ENCODE measurements at regions not wholly inside any gene's neighbourhood (a gene's known extent, or its start where the extent isn't known, plus 50 kb on each side); places are given as distances from the start of the nearest gene placed in this dataset.
"Not testable (repeated sequence)": the region's sequence is repeated elsewhere in the genome, so short reads cannot be mapped to it uniquely, and the experiment has no call there.

- Mint-ChIP-seq H3K36me3 (ENCODE audit: low read depth) (no peaks in the 10 kb centered on the region), H3K4me3 (no peak overlapping the region), H3K27me3 (no peaks in the 10 kb centered on the region), H3K4me1 (peaks cover 42% of the 10 kb centered on the region), H3K9me3 (peaks cover 9% of the 10 kb centered on the region), H3K27ac (no peak overlapping the region)
- DNase-seq = peak; percentile 38
- intact Hi-C loops (cut with micrococcal nuclease) = no loop called here
These were observed 455.9 kb upstream of the RUNX1 start for GRCh38 chr21:35504951-35505466.

- Mint-ChIP-seq H3K4me1 (peaks cover 40% of the 10 kb centered on the region), H3K27ac (no peak overlapping the region), H3K36me3 (ENCODE audit: low read depth) (no peaks in the 10 kb centered on the region), H3K9me3 (peaks cover 11% of the 10 kb centered on the region), H3K27me3 (no peaks in the 10 kb centered on the region), H3K4me3 (no peak overlapping the region)
- intact Hi-C loops (cut with micrococcal nuclease) = no loop called here
- DNase-seq = peak; percentile 49
These were observed 455.2 kb upstream of the RUNX1 start for GRCh38 chr21:35504277-35504676.

GRCh38 chr21:35503671-35504070, 454.6 kb upstream of the RUNX1 start:
- Mint-ChIP-seq H3K4me1 (peaks cover 34% of the 10 kb centered on the region), H3K27me3 (no peaks in the 10 kb centered on the region), H3K27ac (peak overlapping the region; percentile 86), H3K4me3 (peak overlapping the region; percentile 56), H3K36me3 (ENCODE audit: low read depth) (no peaks in the 10 kb centered on the region), H3K9me3 (peaks cover 11% of the 10 kb centered on the region)
- DNase-seq = peak; percentile 81
- intact Hi-C loops (cut with micrococcal nuclease) = no loop called here

GRCh38 chr21:35502821-35503220, 453.7 kb upstream of the RUNX1 start:
- Mint-ChIP-seq H3K27ac (peak overlapping the region; percentile 86), H3K36me3 (ENCODE audit: low read depth) (no peaks in the 10 kb centered on the region), H3K4me1 (peaks cover 29% of the 10 kb centered on the region), H3K9me3 (peaks cover 11% of the 10 kb centered on the region), H3K27me3 (no peaks in the 10 kb centered on the region), H3K4me3 (no peak overlapping the region)
- intact Hi-C loops (cut with micrococcal nuclease) = no loop called here
- peak; percentile 38 for DNase-seq

- H3K4me3 Mint-ChIP-seq; H3K4me1 Mint-ChIP-seq; DNase-seq; H3K27me3 Mint-ChIP-seq; intact Hi-C loops (cut with micrococcal nuclease); H3K27ac Mint-ChIP-seq; H3K36me3 Mint-ChIP-seq (ENCODE audit: low read depth): not testable (repeated sequence)
- H3K9me3 Mint-ChIP-seq = peaks cover 11% of the 10 kb centered on the region
These were observed 448.4 kb upstream of the RUNX1 start for GRCh38 chr21:35497522-35497921.

GRCh38 chr21:35491920-35492678, 443.0 kb upstream of the RUNX1 start:
- peaks cover 14% of the 10 kb centered on the region for H3K27me3 Mint-ChIP-seq
- DNase-seq = peak; percentile 19
- peaks cover 16% of the 10 kb centered on the region for H3K9me3 Mint-ChIP-seq
- H3K4me3 Mint-ChIP-seq = no peak overlapping the region
- H3K27ac Mint-ChIP-seq = no peak overlapping the region
- H3K4me1 Mint-ChIP-seq = no peaks in the 10 kb centered on the region
- H3K36me3 Mint-ChIP-seq (ENCODE audit: low read depth) = no peaks in the 10 kb centered on the region
- intact Hi-C loops (cut with micrococcal nuclease) = no loop called here

- DNase-seq = peak; percentile 50
- H3K4me3 Mint-ChIP-seq = no peak overlapping the region
- no peaks in the 10 kb centered on the region for H3K4me1 Mint-ChIP-seq
- H3K9me3 Mint-ChIP-seq = peaks cover 16% of the 10 kb centered on the region
- H3K27me3 Mint-ChIP-seq = peaks cover 17% of the 10 kb centered on the region
- intact Hi-C loops (cut with micrococcal nuclease) = no loop called here
- H3K36me3 Mint-ChIP-seq (ENCODE audit: low read depth) = no peaks in the 10 kb centered on the region
- H3K27ac Mint-ChIP-seq = no peak overlapping the region
These were observed 442.0 kb upstream of the RUNX1 start for GRCh38 chr21:35491114-35491513.

- peaks cover 23% of the 10 kb centered on the region for H3K9me3 Mint-ChIP-seq
- intact Hi-C loops (cut with micrococcal nuclease) = no loop called here
- peaks cover 19% of the 10 kb centered on the region for H3K27me3 Mint-ChIP-seq
- H3K36me3 Mint-ChIP-seq (ENCODE audit: low read depth) = no peaks in the 10 kb centered on the region
- no peak for DNase-seq
- no peak overlapping the region for H3K4me3 Mint-ChIP-seq
- H3K27ac Mint-ChIP-seq = no peak overlapping the region
- no peaks in the 10 kb centered on the region for H3K4me1 Mint-ChIP-seq
These were observed 440.4 kb upstream of the RUNX1 start for GRCh38 chr21:35489389-35489980.

GRCh38 chr21:35488946-35489345, 439.8 kb upstream of the RUNX1 start:
- H3K36me3 Mint-ChIP-seq (ENCODE audit: low read depth) = no peaks in the 10 kb centered on the region
- H3K4me3 Mint-ChIP-seq = no peak overlapping the region
- no peak for DNase-seq
- H3K27ac Mint-ChIP-seq = no peak overlapping the region
- H3K4me1 Mint-ChIP-seq = no peaks in the 10 kb centered on the region
- peaks cover 28% of the 10 kb centered on the region for H3K9me3 Mint-ChIP-seq
- peaks cover 19% of the 10 kb centered on the region for H3K27me3 Mint-ChIP-seq
- intact Hi-C loops (cut with micrococcal nuclease) = no loop called here

- no peak for DNase-seq
- peaks cover 9% of the 10 kb centered on the region for H3K27me3 Mint-ChIP-seq
These were observed 436.3 kb upstream of the RUNX1 start for GRCh38 chr21:35485364-35485763.

GRCh38 chr21:35484851-35485250, 435.7 kb upstream of the RUNX1 start:
- intact Hi-C loops (cut with micrococcal nuclease) = no loop called here
- Mint-ChIP-seq H3K36me3 (ENCODE audit: low read depth) (peaks cover 2% of the 10 kb centered on the region), H3K27me3 (peaks cover 9% of the 10 kb centered on the region), H3K9me3 (peaks cover 18% of the 10 kb centered on the region), H3K4me3 (no peak overlapping the region), H3K27ac (no peak overlapping the region), H3K4me1 (no peaks in the 10 kb centered on the region)
- DNase-seq = no peak

More at GRCh38 chr21:35485364-35485763, 436.3 kb upstream of the RUNX1 start:
- Mint-ChIP-seq H3K27ac (no peak overlapping the region), H3K36me3 (ENCODE audit: low read depth) (no peaks in the 10 kb centered on the region), H3K4me3 (no peak overlapping the region), H3K4me1 (no peaks in the 10 kb centered on the region), H3K9me3 (peaks cover 18% of the 10 kb centered on the region)
- intact Hi-C loops (cut with micrococcal nuclease) = no loop called here

GRCh38 chr21:35484032-35484431, 434.9 kb upstream of the RUNX1 start:
- Mint-ChIP-seq H3K4me1 (peaks cover 2% of the 10 kb centered on the region), H3K27ac (no peak overlapping the region), H3K36me3 (ENCODE audit: low read depth) (peaks cover 5% of the 10 kb centered on the region), H3K4me3 (no peak overlapping the region), H3K9me3 (peaks cover 25% of the 10 kb centered on the region), H3K27me3 (peaks cover 9% of the 10 kb centered on the region)
- no peak for DNase-seq
- intact Hi-C loops (cut with micrococcal nuclease) = no loop called here

GRCh38 chr21:35482933-35483662, 434.0 kb upstream of the RUNX1 start:
- intact Hi-C loops (cut with micrococcal nuclease) = no loop called here
- H3K4me3 Mint-ChIP-seq = no peak overlapping the region

GRCh38 chr21:35482096-35482495, 433.0 kb upstream of the RUNX1 start:
- Mint-ChIP-seq H3K4me3 (no peak overlapping the region), H3K27me3 (peaks cover 5% of the 10 kb centered on the region), H3K9me3 (peaks cover 27% of the 10 kb centered on the region), H3K4me1 (peaks cover 16% of the 10 kb centered on the region), H3K36me3 (ENCODE audit: low read depth) (peaks cover 10% of the 10 kb centered on the region), H3K27ac (no peak overlapping the region)
- no peak for DNase-seq
- intact Hi-C loops (cut with micrococcal nuclease) = no loop called here

More at GRCh38 chr21:35482933-35483662, 434.0 kb upstream of the RUNX1 start:
- Mint-ChIP-seq H3K27me3 (peaks cover 7% of the 10 kb centered on the region), H3K9me3 (peaks cover 27% of the 10 kb centered on the region), H3K27ac (no peak overlapping the region), H3K4me1 (peaks cover 9% of the 10 kb centered on the region), H3K36me3 (ENCODE audit: low read depth) (peaks cover 10% of the 10 kb centered on the region)
- DNase-seq = peak; percentile 43

All from activated CD4-positive, alpha-beta T cell treated with anti-CD3 and anti-CD28 coated beads, Interleukin-2, amount 10 ng/mL, durations not matched to agents 24 days and 14 days (primary cell).